ENCODE measurements at regions not wholly inside any gene's neighbourhood (a gene's known extent, or its start where the extent isn't known, plus 50 kb on each side); places are given as distances from the start of the nearest gene placed in this dataset.
"Not testable (repeated sequence)": the region's sequence is repeated elsewhere in the genome, so short reads cannot be mapped to it uniquely, and the experiment has no call there.

DNA sequence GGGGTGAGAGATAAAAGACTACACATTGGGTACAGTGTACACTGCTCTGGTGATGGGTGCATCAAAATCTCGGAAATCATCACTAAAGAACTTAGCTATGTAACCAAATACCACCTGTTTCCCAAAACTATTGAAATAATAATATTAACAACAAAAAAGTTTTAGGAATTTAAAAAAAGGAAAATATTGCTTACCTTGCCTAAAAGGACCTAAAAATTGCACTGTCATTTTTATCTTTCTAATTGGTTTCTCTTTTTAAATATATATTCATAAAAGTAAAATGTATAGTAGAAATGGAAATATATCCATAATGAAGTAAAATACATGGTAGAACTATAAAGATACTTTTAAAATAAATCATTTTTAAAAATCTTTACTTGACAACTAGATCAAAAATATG, 719.3 kb upstream of the RGS18 start:
- H3K9ac ChIP-seq (ENCODE audit: control insufficient read depth, extremely low read depth, insufficient read depth, low read length) = no peak overlapping the region
- TF ChIP-seq EZH2 (IDR thresholded peaks at IDR 0.05; ENCODE audit: low read length) (no peak), CTCF (optimal IDR thresholded peaks at IDR 0.05 in 1 of 3, IDR thresholded peaks at IDR 0.05 in 1 of 3, conservative IDR thresholded peaks at IDR 0.05 in 1 of 3; ENCODE audit: extremely low read depth in 1 of 3, insufficient read depth in 2 of 3, low read length in 3 of 3) (no peak)
- no peak for FAIRE-seq
- H3K4me1 ChIP-seq (ENCODE audit: control insufficient read depth, extremely low read depth, insufficient read depth, low read length) = no peaks in the 10 kb centered on the region
- H3K79me2 ChIP-seq (ENCODE audit: control insufficient read depth, insufficient read depth, low read length) = no peaks in the 10 kb centered on the region
- H3K4me3 ChIP-seq (ENCODE audit: control insufficient read depth in 2 of 3, extremely low read depth in 1 of 3, insufficient read depth in 2 of 3, low read depth in 1 of 3, low read length in 3 of 3) = no peak overlapping the region
- no peaks in the 10 kb centered on the region for H3K27me3 ChIP-seq (ENCODE audit: control insufficient read depth, extremely low read depth, insufficient read depth, low read length)
- no peak overlapping the region for H3K27ac ChIP-seq (ENCODE audit: control insufficient read depth, insufficient read depth, low read length)
- DNase-seq (ENCODE audit: low read depth, low spot score) = no peak
- H3K36me3 ChIP-seq (ENCODE audit: control insufficient read depth in 2 of 2, extremely low read depth in 1 of 2, insufficient read depth in 2 of 2, low read length in 2 of 2) = no peaks in the 10 kb centered on the region
- dilution Hi-C loops (cut with MboI; ENCODE audit: extremely low pct_ligation_motif_present, low sequenced_read_pairs) = no loop called here
- H3K9me3 ChIP-seq (ENCODE audit: control insufficient read depth, low read depth, low read length) = no peaks in the 10 kb centered on the region
- H4K20me1 ChIP-seq (ENCODE audit: control insufficient read depth, extremely low read depth, insufficient read depth, low read length) = no peaks in the 10 kb centered on the region
- H3K4me2 ChIP-seq (ENCODE audit: control insufficient read depth, extremely low read depth, insufficient read depth, low read depth, low read length) = no peak overlapping the region
- H2AFZ ChIP-seq (ENCODE audit: control insufficient read depth, low read length) = no peak overlapping the region
- H3K9me1 ChIP-seq (ENCODE audit: control insufficient read depth, extremely low read depth, insufficient read depth, low read length) = no peaks in the 10 kb centered on the region

GRCh38 chr1:191448279-191448678, 710.0 kb upstream of the RGS18 start:
- H3K4me3 ChIP-seq (ENCODE audit: control insufficient read depth in 2 of 3, extremely low read depth in 1 of 3, insufficient read depth in 2 of 3, low read depth in 1 of 3, low read length in 3 of 3); H3K9me1 ChIP-seq (ENCODE audit: control insufficient read depth, extremely low read depth, insufficient read depth, low read length); H3K27ac ChIP-seq (ENCODE audit: control insufficient read depth, insufficient read depth, low read length); H3K79me2 ChIP-seq (ENCODE audit: control insufficient read depth, insufficient read depth, low read length); H3K36me3 ChIP-seq (ENCODE audit: control insufficient read depth in 2 of 2, extremely low read depth in 1 of 2, insufficient read depth in 2 of 2, low read length in 2 of 2); H3K9me3 ChIP-seq (ENCODE audit: control insufficient read depth, low read depth, low read length); FAIRE-seq; H3K4me1 ChIP-seq (ENCODE audit: control insufficient read depth, extremely low read depth, insufficient read depth, low read length); H3K27me3 ChIP-seq (ENCODE audit: control insufficient read depth, extremely low read depth, insufficient read depth, low read length); H4K20me1 ChIP-seq (ENCODE audit: control insufficient read depth, extremely low read depth, insufficient read depth, low read length); H3K4me2 ChIP-seq (ENCODE audit: control insufficient read depth, extremely low read depth, insufficient read depth, low read depth, low read length); DNase-seq (ENCODE audit: low read depth, low spot score); H2AFZ ChIP-seq (ENCODE audit: control insufficient read depth, low read length); dilution Hi-C loops (cut with MboI; ENCODE audit: extremely low pct_ligation_motif_present, low sequenced_read_pairs); H3K9ac ChIP-seq (ENCODE audit: control insufficient read depth, extremely low read depth, insufficient read depth, low read length): not testable (repeated sequence)

DNA sequence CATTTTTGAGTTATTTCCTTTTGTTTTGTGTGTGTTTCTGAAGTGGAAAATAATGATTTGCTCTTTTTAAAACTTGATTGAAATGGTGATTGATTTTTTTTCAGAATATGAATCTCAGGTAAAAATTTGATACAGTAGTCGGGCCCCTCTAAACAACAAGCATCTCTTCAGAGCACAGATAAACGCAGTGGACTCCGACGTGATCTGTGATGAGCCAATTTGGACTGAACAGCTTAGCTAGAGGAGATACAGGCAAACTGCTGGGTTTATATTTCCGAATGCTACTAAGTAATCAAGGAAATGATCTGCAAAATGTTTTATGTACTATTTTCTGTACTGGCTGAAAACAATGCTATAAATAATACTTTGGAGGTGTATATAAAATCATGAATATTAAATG, 705.7 kb upstream of the RGS18 start:
- FAIRE-seq = no peak
- Histone ChIP-seq H3K79me2 (ENCODE audit: control insufficient read depth, insufficient read depth, low read length) (no peaks in the 10 kb centered on the region), H3K9me3 (ENCODE audit: control insufficient read depth, low read depth, low read length) (no peaks in the 10 kb centered on the region), H3K27ac (ENCODE audit: control insufficient read depth, insufficient read depth, low read length) (no peak overlapping the region), H2AFZ (ENCODE audit: control insufficient read depth, low read length) (no peak overlapping the region), H3K4me3 (ENCODE audit: control insufficient read depth in 2 of 3, extremely low read depth in 1 of 3, insufficient read depth in 2 of 3, low read depth in 1 of 3, low read length in 3 of 3) (no peak overlapping the region), H3K9me1 (ENCODE audit: control insufficient read depth, extremely low read depth, insufficient read depth, low read length) (no peaks in the 10 kb centered on the region), H4K20me1 (ENCODE audit: control insufficient read depth, extremely low read depth, insufficient read depth, low read length) (no peaks in the 10 kb centered on the region), H3K27me3 (ENCODE audit: control insufficient read depth, extremely low read depth, insufficient read depth, low read length) (no peaks in the 10 kb centered on the region), H3K9ac (ENCODE audit: control insufficient read depth, extremely low read depth, insufficient read depth, low read length) (no peak overlapping the region), H3K4me2 (ENCODE audit: control insufficient read depth, extremely low read depth, insufficient read depth, low read depth, low read length) (no peak overlapping the region), H3K36me3 (ENCODE audit: control insufficient read depth in 2 of 2, extremely low read depth in 1 of 2, insufficient read depth in 2 of 2, low read length in 2 of 2) (no peaks in the 10 kb centered on the region), H3K4me1 (ENCODE audit: control insufficient read depth, extremely low read depth, insufficient read depth, low read length) (no peaks in the 10 kb centered on the region)
- no peak for TF ChIP-seq EZH2 (IDR thresholded peaks at IDR 0.05; ENCODE audit: low read length)
- TF ChIP-seq CTCF (optimal IDR thresholded peaks at IDR 0.05 in 1 of 3, IDR thresholded peaks at IDR 0.05 in 1 of 3, conservative IDR thresholded peaks at IDR 0.05 in 1 of 3; ENCODE audit: extremely low read depth in 1 of 3, insufficient read depth in 2 of 3, low read length in 3 of 3) = no peak
- DNase-seq (ENCODE audit: low read depth, low spot score) = no peak
- dilution Hi-C loops (cut with MboI; ENCODE audit: extremely low pct_ligation_motif_present, low sequenced_read_pairs) = no loop called here

Measured in keratinocyte (primary cell).